ENCODE measurements at regions not wholly inside any gene's neighbourhood (a gene's known extent, or its start where the extent isn't known, plus 50 kb on each side); places are given as distances from the start of the nearest gene placed in this dataset.

- TF ChIP-seq CTCF (IDR thresholded peaks at IDR 0.05; ENCODE audit: poor library complexity) (no peak), EZH2 (IDR thresholded peaks at IDR 0.05; ENCODE audit: borderline replicate concordance) (no peak), EZH2phosphoT487 (IDR thresholded peaks at IDR 0.05; ENCODE audit: low read depth, severe bottlenecking, unreplicated experiment) (no peak)
Observed at GRCh38 chr5:97570242-97570641, 387.2 kb upstream of the RIOK2 start.
